ENCODE measurements at regions not wholly inside any gene's neighbourhood (a gene's known extent, or its start where the extent isn't known, plus 50 kb on each side); places are given as distances from the start of the nearest gene placed in this dataset.

DNA sequence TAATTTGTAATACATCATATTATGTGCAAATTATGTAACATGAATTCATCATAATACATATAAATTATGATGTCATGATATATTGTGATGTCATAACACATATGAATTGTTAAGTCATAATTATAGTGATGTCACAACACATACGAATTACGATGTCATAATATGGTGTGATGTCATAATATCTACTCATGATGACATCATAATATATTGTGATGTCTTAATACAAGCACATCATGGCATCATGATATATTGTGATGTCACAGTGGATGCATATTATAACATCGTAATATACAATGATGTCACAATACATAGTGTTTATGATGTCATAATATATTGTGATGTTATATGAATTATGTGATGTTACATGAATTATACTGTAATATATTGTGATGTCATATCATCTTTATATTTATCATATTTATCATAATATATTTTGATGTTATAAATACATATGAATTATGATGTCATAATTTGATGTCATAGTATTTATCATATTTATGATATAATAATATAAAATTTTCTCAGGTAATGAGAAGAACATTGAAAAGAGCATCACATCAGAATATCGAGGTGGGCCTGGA, 1793.0 kb downstream of the TP53TG3F start:
- no peak for DNase-seq

DNA sequence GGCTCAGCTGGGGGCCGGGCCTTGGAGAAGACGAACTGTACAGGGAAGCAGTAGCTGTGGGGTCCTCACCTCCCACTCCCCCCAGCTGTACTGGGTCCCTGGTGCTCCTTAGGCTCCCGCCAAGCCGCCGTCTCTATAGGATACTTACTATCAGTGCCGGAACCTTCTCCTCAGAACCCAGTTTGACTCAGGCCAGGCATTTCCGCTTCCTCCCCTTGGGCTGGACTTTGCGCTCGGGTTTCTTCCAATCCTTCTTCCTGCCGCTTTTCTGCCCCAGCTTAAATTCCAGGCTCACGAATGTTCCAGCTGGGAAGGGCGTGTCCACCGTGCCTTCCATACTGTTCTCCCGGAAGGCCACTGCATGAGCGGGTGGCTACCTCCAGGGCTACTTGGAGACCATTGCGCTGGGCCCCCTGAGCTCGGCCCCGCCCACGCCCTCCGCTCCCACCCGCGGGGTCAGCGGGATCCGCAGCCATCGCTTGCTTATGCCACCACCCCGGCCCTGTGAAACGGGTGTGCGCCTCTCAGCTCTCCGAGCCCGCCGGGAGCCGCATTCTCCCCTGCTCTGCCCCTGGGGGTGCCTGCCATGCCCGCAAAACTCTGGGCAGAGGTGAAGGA, 1795.9 kb downstream of the TP53TG3F start:
- DNase-seq = no peak

DNA sequence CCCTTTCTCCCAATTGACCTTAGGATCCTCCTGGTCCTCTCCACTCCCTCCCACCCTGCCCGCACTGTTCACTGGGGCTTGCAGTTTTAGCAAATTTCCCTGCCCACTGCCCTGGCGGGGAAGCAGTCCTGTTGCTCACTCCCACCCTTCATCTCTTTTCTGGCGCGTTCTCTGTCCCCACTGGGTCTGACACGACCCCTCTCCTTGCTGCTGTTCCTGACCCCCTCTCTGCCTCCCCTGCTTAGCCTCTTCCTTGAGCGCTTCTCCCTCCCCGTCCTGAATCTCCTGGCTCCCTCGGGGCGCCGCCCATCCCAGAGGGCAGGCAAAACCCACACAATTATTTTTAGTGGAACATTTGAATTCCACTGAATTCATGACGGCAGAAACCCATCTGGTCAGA, 1796.4 kb downstream of the TP53TG3F start:
- DNase-seq = no peak

DNA sequence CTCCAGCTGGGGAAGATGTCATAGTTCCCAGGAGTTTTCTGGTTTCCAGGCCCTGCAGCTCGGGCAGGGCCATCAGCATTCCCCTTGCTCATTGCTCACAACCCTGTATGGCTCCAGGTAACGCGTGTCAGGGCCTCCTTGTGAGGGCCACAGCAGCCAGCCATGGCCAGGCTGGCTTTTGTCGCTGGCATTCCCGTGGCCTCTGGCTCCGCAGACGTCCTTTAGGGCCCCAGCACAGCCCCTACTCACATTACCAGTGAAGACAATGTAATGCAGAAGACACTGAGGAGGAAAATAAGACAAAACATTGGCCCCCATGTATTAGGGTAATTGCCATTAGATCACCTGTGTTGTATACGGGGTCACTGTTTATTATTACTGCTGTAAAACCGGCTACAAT, 1799.0 kb downstream of the TP53TG3F start:
- no peak for DNase-seq

DNA sequence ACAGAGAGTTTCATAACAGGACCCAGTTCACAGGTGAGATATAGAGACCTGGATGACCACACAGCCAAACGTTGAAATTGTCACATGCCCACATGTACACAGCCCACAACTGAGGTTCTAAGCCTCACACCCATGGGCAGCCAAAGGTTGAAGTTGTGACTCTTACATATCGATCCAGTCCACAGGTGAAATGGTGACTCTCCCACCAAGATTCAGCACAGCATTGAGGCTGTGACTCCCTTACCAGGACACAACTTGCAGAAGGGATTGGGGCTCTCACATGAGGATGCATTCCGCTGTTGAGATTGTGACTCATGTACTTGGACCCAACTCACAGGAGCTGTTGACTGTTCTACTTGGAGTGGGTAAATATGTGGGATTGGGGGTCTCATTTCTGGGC, 1836.4 kb downstream of the TP53TG3F start:
- no peak for DNase-seq

DNA sequence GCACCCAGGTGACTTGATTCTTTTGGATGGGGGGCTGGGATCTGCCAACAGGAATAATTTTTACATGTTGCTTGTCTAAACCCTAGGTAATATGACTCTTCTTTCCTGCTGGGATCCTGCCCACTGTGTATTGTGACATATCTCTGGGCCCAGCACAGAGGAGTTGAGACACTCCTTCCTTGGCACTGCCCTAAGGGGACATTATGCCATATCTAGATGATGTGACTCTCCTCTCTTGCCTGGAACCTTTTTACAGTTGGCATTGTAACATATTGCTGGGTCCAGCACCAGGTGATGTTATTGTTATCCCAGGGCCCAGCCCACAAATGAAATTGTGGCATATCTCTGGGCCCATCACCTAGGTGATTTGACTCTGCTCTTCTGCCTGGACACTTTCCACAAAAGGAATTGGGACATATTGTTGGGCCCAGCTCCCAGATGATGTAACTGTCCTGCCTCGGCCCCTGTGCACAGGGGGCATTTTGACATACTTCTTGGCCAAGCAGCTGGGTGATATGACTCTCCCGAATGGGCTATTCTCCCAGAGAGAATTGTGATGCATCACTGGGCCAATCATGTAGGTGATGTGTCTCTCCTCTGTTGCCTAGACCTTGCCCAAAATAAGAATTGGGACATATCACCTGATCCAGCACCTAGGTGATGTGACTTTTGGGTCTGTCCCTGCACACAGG, 1837.7 kb downstream of the TP53TG3F start:
- DNase-seq = no peak

DNA sequence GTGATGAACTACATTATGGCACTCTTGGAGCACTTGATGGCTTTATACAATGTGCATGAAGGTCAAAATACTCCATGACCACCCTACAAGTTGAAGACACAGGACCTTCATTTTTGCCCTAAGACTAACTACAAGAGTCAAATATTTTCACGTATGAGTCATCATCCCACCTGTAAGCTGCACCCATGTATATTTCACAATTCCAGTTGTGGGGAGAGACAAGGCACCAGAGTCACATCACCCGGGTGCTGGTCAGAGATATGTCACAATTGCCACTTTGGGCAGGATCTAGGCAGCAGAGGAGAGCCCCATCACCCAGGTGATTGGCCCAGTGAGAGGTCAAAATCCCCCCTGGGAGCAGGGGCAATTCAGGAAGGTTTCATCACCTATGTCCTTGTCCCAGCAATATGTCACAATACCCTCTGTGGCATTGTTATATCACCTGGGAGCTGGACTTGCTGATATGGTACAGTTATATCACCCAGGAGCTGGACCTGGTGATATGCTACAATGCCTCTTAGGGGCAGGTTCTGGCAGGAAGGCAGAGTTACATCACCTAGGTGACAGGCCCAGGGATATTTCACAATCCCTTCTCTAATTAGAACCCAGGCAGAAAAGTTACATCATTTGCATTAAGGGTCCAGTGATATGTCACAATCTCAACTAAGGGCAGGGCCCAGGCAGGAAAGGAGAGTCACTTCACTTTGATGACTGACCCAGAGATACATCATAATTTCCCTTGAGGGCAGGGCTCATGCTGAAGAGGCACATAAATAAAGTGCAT, 1839.2 kb downstream of the TP53TG3F start:
- no peak for DNase-seq

DNA sequence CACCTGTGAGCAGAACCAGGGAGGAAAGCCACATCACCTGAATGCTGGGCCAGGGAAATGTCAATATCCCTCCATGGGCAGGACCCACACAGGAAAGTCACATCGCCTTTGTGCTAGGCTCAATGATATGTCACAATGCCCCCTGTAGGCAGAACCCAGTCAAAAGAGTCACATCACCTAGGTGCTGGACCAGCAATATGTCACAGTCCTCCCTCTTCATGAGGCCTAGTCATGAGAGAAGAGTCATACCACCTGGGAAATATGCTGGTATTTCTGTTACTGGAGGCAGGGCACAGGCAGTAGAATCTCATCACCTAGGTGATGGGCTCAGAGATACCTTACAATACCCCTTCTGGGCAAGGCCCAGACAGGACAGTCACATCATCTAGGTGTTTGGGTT, 1843.4 kb downstream of the TP53TG3F start:
- DNase-seq = no peak

DNA sequence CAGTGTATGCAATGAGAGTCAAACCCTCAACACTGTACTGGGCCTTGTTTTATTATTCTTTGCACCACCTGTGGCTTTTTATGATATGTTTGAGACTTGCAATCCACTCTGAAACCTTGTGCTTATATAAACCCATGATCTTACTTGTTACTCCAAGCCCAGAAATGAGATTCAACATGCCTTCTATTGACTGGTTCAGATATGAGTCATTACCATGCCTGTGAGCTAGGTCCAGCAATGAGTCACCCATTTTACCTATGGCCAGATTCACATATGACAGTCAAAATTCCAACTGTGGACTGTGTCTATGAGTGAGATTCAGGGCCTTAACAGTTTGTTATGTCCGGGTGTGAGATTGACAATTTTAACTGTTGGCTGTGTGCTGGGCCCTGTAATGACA, 1846.1 kb downstream of the TP53TG3F start:
- no peak for DNase-seq

DNA sequence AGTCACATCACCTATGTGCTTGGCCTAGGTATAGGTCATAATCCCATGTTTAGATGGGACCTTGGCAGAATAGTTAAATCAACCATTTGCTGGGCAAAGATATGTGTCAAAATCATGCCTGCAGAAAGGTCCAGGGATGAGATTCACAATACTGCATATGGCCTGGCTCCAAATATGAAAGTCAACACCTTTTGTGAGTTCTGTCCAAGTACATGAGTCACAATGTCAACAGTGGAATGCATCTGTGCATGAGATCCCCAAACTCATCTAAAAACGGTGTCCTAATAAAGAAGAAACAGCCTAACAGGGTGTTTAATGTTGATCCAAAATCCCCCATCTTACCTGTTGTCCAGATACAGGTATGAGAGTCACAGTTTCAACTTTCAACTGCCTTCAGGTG, 1847.5 kb downstream of the TP53TG3F start:
- no peak for DNase-seq

DNA sequence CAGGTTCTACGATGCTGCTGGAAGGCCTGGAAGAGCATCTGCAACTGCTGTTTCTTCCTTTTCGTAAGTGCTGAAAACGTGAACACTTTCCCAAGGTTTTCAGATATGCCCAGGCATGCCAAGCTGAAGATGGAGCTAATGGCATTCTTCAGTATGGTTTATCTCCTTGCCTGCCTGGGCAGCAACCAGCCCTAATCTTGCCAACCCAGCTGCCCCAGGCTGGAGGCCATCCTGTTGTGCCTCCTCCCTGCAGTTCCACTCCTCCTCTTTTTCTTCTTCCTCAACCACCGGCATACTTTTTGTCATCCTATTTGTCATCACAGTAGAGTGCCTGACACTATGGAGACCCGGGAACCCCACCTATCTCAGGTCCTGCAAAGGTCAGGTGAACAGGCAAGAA, 1849.3 kb downstream of the TP53TG3F start:
- DNase-seq = no peak

DNA sequence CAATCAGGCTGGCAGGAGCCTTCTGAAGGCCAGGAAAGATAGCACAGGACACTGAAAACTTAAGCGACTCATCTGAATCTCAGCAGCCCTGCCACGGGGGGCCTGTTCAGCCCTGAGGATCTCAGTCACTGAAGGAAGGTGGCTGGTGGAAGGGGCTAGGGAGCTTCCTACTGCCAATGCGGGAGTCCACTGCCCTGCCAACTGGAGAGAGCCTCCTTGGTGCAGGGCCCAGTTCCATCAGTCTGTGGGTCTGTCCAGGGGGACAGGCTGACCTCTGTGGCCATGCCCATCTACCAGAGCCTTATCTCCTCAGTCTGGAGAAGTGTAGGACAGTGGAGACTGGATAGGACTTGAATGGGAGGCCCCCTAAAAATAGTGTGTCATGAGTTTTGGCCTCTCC, 1851.6 kb downstream of the TP53TG3F start:
- DNase-seq = no peak

DNA sequence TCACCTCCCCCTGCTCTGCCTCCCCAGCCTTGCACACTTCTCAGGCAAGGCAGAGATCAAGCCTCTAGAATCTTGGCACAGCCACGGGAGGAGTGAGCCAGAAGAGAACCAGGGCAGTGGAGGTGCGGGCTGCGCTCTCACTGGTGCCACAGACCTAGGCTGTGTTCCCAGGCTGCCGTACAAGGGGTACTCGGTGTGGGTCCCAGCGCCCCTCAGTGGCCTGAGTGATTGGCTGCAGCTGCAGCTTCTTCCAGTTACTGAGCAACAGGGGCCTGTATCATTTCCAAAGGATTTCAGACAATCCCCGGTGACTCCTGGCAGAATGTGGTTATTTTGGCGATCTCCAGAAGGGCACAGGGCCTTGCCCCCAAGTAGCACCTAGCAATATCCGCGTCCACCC, 1852.1 kb downstream of the TP53TG3F start:
- DNase-seq = no peak

DNA sequence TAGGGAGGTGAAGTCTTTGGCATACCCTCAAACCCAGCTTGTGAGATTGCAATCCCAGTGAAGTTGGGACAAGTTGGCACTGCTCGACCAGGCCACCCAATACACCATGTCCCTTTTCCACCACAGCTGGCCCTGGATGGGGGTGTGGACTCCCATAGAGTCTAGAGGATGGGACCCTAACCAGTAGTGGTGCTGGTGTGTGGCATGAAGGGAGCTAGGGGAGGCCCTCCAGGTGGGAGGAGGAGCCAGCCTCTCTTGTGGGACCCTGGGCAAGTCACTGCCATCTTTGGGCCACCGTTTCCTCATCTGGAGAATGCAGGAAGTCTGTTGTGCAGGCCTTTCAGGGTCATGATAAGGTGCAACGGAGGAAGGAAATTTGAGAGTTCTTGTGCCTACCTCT, 1854.9 kb downstream of the TP53TG3F start:
- DNase-seq = no peak

DNA sequence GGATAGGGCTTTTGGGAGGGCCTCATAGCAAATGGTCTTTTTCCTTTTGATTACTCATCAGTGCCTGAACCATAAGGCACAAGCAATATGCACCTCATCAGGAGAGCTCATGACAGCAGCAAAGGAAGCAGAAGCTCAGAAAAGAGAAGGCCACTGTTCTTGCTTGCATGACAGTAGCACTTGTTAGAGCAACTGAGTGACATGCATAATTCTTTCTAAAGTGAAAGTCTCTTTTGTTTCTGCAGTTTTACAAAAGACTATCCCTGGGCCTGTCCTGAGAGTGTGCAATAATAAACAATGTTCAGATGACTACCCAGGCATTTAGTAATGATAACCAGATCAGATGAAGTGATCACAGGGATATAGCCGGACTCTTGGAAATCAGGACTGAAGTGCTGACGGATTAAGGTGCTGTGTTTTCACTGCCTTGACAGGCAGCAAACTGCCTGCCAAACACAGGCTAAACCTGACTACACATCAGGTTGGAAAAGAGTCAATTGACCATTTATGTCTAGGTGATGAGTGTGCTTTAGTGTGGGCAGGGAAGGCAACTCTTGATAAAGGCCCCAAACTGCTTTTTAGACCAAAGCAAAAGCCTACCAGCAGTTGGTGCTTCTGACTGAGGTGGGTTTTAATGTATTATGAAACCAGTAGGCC, 1860.3 kb downstream of the TP53TG3F start:
- DNase-seq = peak in 4 of 56 donors; percentile 2 to 16 (median 7)

DNA sequence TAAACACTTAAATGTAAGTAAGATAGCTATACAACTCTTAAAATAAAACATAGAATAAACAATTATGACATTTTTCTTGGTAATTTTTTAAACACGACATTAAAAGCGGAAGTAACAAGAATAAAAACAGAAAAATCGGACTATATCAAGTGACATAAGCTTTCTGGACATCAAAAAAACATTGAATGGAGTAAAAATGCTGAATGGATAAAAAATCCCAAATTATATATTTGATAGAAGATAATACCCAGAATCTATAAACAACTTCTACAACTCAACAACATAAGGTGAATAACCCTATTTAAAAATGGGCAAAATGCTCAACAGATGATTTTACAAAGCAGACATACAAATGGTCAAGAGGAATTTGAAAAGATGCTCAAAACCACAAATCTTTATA, 1866.5 kb downstream of the TP53TG3F start:
- no peak for DNase-seq

DNA sequence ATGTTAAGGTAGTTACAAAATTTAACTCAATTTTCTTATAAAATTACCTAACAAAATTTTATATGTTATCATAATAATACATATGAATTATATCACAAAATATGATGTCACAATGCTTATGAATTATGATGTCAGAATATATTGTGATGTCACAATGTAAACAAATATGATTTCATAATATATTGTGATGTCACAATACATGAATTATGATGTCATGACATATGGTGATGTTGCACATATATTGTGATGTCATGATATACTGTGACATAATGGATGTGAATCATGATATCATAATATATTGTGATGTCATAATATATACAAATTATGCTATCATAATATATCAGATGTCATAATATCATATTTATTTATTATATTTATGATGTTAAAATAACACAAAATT, 1879.9 kb downstream of the TP53TG3F start:
- no peak for DNase-seq

DNA sequence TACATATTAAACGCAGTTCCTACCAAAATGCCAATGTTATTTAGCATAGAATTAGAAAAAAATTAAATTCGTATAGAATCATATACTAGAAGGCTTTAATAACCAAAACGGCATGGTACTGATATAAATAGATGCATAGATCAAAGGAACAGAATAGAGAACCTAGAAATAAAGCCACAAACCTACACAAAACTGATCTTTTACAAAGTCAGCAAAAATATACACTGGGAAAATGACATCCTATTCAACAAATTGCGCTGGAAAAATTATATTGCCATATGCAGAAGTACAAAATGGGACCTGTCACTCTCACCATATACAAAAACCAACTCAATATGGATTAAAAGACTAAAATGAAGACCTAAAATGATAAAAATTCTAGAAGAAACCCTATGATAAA, 1882.6 kb downstream of the TP53TG3F start:
- no peak for DNase-seq

DNA sequence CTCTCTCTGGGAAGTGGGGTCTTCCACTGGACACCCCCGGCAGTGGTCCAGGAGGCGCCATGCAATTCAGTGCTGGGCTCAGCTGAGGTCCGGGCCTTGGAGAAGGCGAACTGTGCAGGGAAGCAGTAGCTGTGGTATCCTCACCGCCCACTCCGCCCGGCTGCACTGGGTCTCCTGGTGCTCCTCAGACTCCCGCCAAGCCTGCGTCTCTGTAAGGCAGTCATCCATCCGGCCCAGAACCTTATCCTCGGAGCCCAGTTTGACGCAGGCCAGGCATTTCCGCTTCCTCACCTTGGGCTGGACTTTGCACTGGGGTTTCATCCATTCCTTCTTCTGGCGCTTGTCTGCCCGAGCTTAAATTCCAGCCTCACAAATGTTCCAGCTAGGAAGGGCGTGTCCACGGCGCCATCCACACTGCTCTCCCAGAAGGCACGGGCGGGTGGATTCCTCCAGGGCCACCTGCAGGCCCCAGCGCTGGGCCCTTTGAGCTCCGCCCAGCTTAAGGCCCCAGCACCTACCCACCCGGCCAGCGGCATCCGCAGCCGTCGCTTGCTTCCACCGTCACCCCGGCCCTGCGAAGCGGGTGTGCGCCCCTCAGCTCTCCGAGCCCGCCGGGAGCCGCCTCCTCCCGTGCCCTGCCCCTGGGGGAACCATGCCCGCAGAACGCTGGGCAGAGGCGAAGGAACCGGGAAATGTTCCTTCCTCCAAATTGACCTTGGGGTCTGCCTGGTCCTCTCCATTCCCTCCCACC, 1884.8 kb downstream of the TP53TG3F start:
- DNase-seq = no peak

DNA sequence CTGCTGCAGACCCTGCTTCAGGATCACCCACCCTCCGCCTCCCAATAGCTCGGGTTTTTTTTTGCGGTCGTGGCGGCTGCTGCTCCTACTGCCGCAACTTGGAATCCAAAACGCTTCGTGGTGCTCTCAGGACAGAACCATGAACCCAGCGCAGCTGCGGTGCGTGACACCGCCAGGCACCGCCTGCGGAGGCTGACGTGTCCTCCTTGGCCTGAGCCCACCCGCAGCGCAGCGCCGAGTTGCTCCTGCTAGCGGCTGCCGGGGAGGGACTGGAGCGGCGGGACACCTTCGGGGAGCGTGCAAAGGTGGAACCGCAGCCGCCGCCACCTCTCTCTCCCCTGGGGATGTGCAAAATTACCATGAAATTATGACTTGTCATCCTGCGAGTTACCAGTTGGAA, 1893.0 kb downstream of the TP53TG3F start:
- DNase-seq = no peak

DNA sequence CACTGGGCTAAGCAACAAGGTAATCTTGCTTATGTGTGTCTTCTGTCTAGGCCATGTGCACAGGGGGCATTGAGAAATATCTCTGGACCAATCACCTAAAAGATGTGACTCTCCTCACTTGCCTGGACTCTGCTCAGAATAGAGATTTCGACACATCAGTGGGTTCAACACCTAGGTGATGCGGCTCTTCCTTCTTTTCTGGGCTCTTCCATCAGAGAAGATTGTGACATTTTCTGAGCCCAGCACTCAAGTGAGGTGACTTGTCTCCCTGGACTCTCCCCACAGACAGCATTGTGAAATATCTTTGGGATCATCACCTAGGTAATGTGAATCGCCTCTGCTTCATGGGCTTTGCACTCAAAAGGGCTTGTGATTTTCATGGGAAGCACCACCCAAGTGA, 1904.1 kb downstream of the TP53TG3F start:
- no peak for DNase-seq
